ENCODE measurements at regions not wholly inside any gene's neighbourhood (a gene's known extent, or its start where the extent isn't known, plus 50 kb on each side); places are given as distances from the start of the nearest gene placed in this dataset.

DNA sequence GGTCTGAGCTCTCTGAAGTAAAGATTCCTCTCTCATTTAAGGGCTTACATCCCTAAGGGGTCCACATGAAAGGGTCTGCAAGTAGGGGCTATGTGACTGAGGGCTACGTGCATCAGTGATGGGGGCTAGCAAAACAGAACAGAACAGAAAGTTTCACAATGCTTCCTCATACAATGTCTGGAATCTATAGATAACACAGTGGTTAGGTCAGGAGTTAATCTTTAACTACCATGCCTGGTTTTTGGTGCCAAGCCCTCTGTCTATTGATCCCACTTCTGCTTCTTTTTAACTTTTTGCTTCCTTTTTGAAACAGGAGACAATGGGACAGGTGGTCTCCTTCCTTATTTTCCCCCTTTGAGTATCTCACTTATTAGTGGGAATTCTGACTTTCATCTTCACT lies 263.0 kb downstream of the DDX3Y start:
- H3K36me3 ChIP-seq, result no peaks in the 10 kb centered on the region
- WGBS, 5 donors, result 61 to 92% (median 62%) methylated on average over 1 of the region's 1 CpG; no CpG with 5 or more reads in 2 of the 5 donors
- DNase-seq, result no peak
- H3K27me3 ChIP-seq (replicated peaks in 1 of 7), result no peaks in the 10 kb centered on the region
- no peaks in the 10 kb centered on the region for H3K4me1 ChIP-seq
- no peak overlapping the region for H3K27ac ChIP-seq
- intact Hi-C loops (cut with DNase I; ENCODE audit: low total_unique reads), result no loop called here
- H3K4me3 ChIP-seq, result no peak overlapping the region
- TF ChIP-seq POLR2A (IDR thresholded peaks at IDR 0.05) (no peak), POLR2AphosphoS5 (IDR thresholded peaks at IDR 0.05) (no peak)
- TF ChIP-seq, protein P1, sequence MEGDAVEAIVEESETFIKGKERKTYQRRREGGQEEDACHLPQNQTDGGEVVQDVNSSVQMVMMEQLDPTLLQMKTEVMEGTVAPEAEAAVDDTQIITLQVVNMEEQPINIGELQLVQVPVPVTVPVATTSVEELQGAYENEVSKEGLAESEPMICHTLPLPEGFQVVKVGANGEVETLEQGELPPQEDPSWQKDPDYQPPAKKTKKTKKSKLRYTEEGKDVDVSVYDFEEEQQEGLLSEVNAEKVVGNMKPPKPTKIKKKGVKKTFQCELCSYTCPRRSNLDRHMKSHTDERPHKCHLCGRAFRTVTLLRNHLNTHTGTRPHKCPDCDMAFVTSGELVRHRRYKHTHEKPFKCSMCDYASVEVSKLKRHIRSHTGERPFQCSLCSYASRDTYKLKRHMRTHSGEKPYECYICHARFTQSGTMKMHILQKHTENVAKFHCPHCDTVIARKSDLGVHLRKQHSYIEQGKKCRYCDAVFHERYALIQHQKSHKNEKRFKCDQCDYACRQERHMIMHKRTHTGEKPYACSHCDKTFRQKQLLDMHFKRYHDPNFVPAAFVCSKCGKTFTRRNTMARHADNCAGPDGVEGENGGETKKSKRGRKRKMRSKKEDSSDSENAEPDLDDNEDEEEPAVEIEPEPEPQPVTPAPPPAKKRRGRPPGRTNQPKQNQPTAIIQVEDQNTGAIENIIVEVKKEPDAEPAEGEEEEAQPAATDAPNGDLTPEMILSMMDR (IDR thresholded peaks at IDR 0.05 in 8 of 11, conservative IDR thresholded peaks at IDR 0.05 in 3 of 11), result no peak
- H3K9me3 ChIP-seq, result peaks cover 0 to 14% (median 0%) of the 10 kb centered on the region in 8 donors

DNA sequence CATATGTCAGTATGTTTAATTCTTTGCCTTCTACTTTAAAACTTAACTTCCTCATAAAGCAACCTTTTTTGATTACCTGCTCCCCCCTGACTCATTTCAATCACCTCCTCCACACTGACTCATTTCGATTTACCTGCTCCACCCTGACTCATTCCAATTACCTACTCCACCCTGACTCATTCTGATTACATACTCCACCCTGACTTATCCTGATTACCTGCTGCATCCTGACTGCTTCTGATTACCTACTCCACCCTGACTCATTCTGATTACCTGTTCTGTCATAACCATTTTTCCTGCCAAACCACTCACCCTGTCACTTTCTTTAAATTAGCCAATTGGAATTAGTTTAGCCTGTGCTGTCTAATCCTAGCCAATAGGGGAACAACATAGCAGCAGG lies 263.6 kb downstream of the DDX3Y start:
- Histone ChIP-seq H3K27ac (no peak overlapping the region), H3K4me1 (no peaks in the 10 kb centered on the region), H3K9me3 (peaks cover 0 to 9% (median 0%) of the 10 kb centered on the region in 8 donors), H3K36me3 (no peaks in the 10 kb centered on the region), H3K27me3 (replicated peaks in 1 of 7) (no peaks in the 10 kb centered on the region), H3K4me3 (no peak overlapping the region)
- intact Hi-C loops (cut with DNase I; ENCODE audit: low total_unique reads), result no loop called here
- no peak for DNase-seq
- TF ChIP-seq POLR2AphosphoS5 (IDR thresholded peaks at IDR 0.05), result no peak
- TF ChIP-seq POLR2A (IDR thresholded peaks at IDR 0.05), result no peak
- TF ChIP-seq, protein P1 (IDR thresholded peaks at IDR 0.05 in 8 of 11, conservative IDR thresholded peaks at IDR 0.05 in 3 of 11), result no peak
- WGBS, 5 donors, result 38 to 72% (median 69%) methylated on average over 1 of the region's 1 CpG; no CpG with 5 or more reads in 2 of the 5 donors
